ENCODE measurements at regions not wholly inside any gene's neighbourhood (a gene's known extent, or its start where the extent isn't known, plus 50 kb on each side); places are given as distances from the start of the nearest gene placed in this dataset.

GRCh38 chr18:10285283-10285640 is 169.2 kb upstream of the APCDD1 start:
- no peaks in the 10 kb centered on the region for H3K4me1 Mint-ChIP-seq (ENCODE audit: low read depth)
- H3K27me3 Mint-ChIP-seq (ENCODE audit: low read depth) = no peaks in the 10 kb centered on the region
- DNase-seq (ENCODE audit: low spot score) = no peak
- no peak overlapping the region for H3K4me3 Mint-ChIP-seq (ENCODE audit: low read depth)
- H3K9me3 Mint-ChIP-seq = no peaks in the 10 kb centered on the region
- H3K36me3 Mint-ChIP-seq (ENCODE audit: low read depth) = no peaks in the 10 kb centered on the region
- H3K27ac Mint-ChIP-seq = no peak overlapping the region
- intact Hi-C loops (cut with micrococcal nuclease) = no loop called here

- Mint-ChIP-seq H3K36me3 (ENCODE audit: low read depth) (no peaks in the 10 kb centered on the region), H3K9me3 (no peaks in the 10 kb centered on the region), H3K27me3 (ENCODE audit: low read depth) (no peaks in the 10 kb centered on the region), H3K27ac (no peak overlapping the region), H3K4me1 (ENCODE audit: low read depth) (no peaks in the 10 kb centered on the region), H3K4me3 (ENCODE audit: low read depth) (no peak overlapping the region)
- intact Hi-C loops (cut with micrococcal nuclease) = no loop called here
- no peak for DNase-seq (ENCODE audit: low spot score)
Measured at GRCh38 chr18:10286580-10287150, 167.8 kb upstream of the APCDD1 start.

DNA sequence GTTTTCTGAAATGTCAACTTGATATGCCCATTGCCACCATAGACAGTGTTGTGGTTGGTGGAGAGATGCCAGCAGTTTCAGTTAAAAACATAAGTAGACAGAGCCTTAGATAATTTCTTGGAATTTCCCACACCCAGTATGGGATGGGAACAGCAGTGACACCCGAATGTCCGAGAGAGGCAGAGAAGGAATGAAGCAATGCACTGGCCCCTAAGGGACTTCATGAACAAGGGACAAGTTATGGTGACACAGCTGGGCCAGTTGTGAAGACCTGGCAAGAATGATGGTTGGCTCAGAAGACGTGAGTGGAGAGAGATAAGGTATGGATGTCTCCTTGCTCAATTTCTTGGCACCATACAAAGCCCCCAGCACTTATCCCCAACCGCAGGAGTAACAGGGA is 165.2 kb upstream of the APCDD1 start:
- no peak for DNase-seq (ENCODE audit: low spot score)
- Mint-ChIP-seq H3K4me1 (ENCODE audit: low read depth) (no peaks in the 10 kb centered on the region), H3K36me3 (ENCODE audit: low read depth) (no peaks in the 10 kb centered on the region), H3K27me3 (ENCODE audit: low read depth) (no peaks in the 10 kb centered on the region), H3K27ac (no peak overlapping the region), H3K4me3 (ENCODE audit: low read depth) (no peak overlapping the region), H3K9me3 (no peaks in the 10 kb centered on the region)
- intact Hi-C loops (cut with micrococcal nuclease) = no loop called here

GRCh38 chr18:10289951-10290637 is 164.3 kb upstream of the APCDD1 start:
- intact Hi-C loops (cut with micrococcal nuclease) = no loop called here
- H3K9me3 Mint-ChIP-seq = no peaks in the 10 kb centered on the region
- no peak for DNase-seq (ENCODE audit: low spot score)
- no peaks in the 10 kb centered on the region for H3K36me3 Mint-ChIP-seq (ENCODE audit: low read depth)
- H3K27ac Mint-ChIP-seq = no peak overlapping the region
- H3K4me1 Mint-ChIP-seq (ENCODE audit: low read depth) = no peaks in the 10 kb centered on the region
- H3K27me3 Mint-ChIP-seq (ENCODE audit: low read depth) = no peaks in the 10 kb centered on the region
- no peak overlapping the region for H3K4me3 Mint-ChIP-seq (ENCODE audit: low read depth)

DNA sequence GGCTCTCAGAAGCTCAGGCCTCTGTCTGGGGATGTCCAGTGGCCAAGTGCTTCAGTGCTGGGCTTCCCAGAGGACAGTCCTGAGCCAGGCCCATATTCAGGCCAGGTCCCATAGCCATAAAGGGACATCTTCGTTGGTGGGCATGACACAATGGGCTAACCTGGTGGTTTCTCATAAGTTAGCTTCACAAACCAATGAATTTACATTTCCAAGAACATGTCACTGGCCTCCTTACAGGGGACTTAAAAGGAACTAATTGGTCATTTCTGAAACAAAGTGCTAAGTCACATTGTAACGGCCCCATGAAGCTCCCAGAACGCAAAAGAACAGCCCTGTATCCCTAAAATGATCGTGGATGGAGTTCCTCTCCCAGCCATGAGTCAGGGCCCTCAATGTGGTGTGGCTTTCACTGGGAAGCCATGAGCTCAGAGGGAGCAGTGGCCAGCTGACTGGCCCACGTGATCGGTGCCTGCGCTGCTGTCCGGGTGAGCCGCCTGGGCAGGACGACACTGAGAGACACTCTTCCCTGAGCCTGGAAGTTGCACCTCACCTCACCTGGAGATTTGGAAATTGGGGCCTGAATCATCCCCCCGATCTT is 163.7 kb upstream of the APCDD1 start:
- H3K4me3 Mint-ChIP-seq (ENCODE audit: low read depth) = no peak overlapping the region
- intact Hi-C loops (cut with micrococcal nuclease) = no loop called here
- no peaks in the 10 kb centered on the region for H3K27me3 Mint-ChIP-seq (ENCODE audit: low read depth)
- H3K27ac Mint-ChIP-seq = no peak overlapping the region
- no peaks in the 10 kb centered on the region for H3K9me3 Mint-ChIP-seq
- no peak for DNase-seq (ENCODE audit: low spot score)
- H3K36me3 Mint-ChIP-seq (ENCODE audit: low read depth) = no peaks in the 10 kb centered on the region
- H3K4me1 Mint-ChIP-seq (ENCODE audit: low read depth) = no peaks in the 10 kb centered on the region

- no peaks in the 10 kb centered on the region for H3K4me1 Mint-ChIP-seq (ENCODE audit: low read depth)
Measured at GRCh38 chr18:10291568-10291981, 162.9 kb upstream of the APCDD1 start.

DNA sequence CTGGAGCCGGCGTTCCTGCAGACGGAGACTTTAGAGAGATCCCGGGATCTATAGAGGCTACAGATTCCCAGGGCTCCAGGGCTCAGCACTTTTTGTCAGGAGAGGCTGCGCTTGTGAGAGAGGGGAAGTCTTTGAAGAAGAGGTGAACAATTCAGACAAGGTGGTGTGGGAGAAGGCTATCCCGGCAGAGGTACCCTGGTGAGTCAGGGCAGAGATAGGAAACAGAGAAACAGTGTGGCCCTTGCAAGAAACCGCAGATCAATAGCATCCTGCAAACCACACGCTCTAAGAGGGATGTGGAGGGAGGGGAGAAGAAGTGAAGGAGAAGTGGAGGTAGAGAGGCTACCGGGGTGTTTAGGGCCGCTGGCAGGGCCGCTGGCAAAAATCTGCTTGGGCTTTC is 160.5 kb upstream of the APCDD1 start:
- Mint-ChIP-seq H3K36me3 (ENCODE audit: low read depth) (no peaks in the 10 kb centered on the region), H3K4me3 (ENCODE audit: low read depth) (no peak overlapping the region), H3K4me1 (ENCODE audit: low read depth) (no peaks in the 10 kb centered on the region), H3K9me3 (no peaks in the 10 kb centered on the region), H3K27ac (no peak overlapping the region), H3K27me3 (ENCODE audit: low read depth) (no peaks in the 10 kb centered on the region)
- intact Hi-C loops (cut with micrococcal nuclease) = no loop called here
- no peak for DNase-seq (ENCODE audit: low spot score)

More at GRCh38 chr18:10291568-10291981, 162.9 kb upstream of the APCDD1 start:
- no peaks in the 10 kb centered on the region for H3K36me3 Mint-ChIP-seq (ENCODE audit: low read depth)
- no peaks in the 10 kb centered on the region for H3K9me3 Mint-ChIP-seq
- H3K27ac Mint-ChIP-seq = no peak overlapping the region
- no peak for DNase-seq (ENCODE audit: low spot score)
- H3K27me3 Mint-ChIP-seq (ENCODE audit: low read depth) = no peaks in the 10 kb centered on the region
- H3K4me3 Mint-ChIP-seq (ENCODE audit: low read depth) = no peak overlapping the region
- intact Hi-C loops (cut with micrococcal nuclease) = no loop called here

GRCh38 chr18:10295751-10296150 is 158.7 kb upstream of the APCDD1 start:
- no peak for DNase-seq (ENCODE audit: low spot score)
- Mint-ChIP-seq H3K4me1 (ENCODE audit: low read depth) (no peaks in the 10 kb centered on the region), H3K36me3 (ENCODE audit: low read depth) (no peaks in the 10 kb centered on the region), H3K27ac (no peak overlapping the region), H3K27me3 (ENCODE audit: low read depth) (no peaks in the 10 kb centered on the region), H3K4me3 (ENCODE audit: low read depth) (no peak overlapping the region), H3K9me3 (no peaks in the 10 kb centered on the region)
- intact Hi-C loops (cut with micrococcal nuclease) = no loop called here

GRCh38 chr18:10296491-10296890 is 157.9 kb upstream of the APCDD1 start:
- H3K4me3 Mint-ChIP-seq (ENCODE audit: low read depth) = no peak overlapping the region
- H3K4me1 Mint-ChIP-seq (ENCODE audit: low read depth) = no peaks in the 10 kb centered on the region
- H3K27me3 Mint-ChIP-seq (ENCODE audit: low read depth) = no peaks in the 10 kb centered on the region
- no peak overlapping the region for H3K27ac Mint-ChIP-seq
- H3K36me3 Mint-ChIP-seq (ENCODE audit: low read depth) = no peaks in the 10 kb centered on the region
- no peak for DNase-seq (ENCODE audit: low spot score)
- no peaks in the 10 kb centered on the region for H3K9me3 Mint-ChIP-seq
- intact Hi-C loops (cut with micrococcal nuclease) = no loop called here

DNA sequence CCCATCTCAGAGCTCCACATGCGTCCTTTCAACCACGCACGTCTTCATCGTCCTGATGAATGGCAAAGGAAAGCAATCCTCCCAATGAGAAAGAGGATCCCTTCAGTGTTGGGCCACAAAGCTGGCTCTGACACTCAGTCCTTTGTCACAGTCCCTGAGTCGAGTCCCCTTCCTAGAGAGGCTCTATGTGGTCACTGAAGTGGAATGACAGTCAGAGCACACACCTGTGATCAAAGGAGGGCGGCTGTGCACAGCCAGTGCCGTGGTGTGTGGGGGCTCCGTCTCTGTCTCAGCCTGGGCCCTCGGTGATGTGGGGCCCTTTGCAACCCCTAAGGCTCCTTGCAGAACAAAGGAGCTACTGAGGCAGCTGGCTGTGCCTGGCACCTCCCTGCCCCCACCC is 157.3 kb upstream of the APCDD1 start:
- no peaks in the 10 kb centered on the region for H3K4me1 Mint-ChIP-seq (ENCODE audit: low read depth)

DNA sequence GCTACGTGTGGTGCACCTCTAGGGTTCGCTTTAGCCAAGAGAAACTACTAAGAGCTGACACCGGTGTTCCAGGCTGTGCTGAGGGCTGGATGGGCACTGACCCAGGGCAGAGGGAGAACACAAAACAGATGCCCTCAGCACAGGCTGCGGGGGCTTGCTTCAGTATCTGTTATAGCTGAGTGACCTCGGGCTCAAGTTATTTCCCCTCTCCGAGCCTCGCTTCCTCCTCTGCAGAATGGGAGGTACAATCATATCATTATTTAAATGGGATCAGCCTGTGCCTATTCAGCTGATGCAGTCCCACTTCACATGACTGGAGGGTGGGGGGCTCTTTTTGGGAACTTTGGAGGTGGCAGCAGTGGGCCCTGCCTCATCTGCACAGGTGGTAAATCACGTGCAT is 156.1 kb upstream of the APCDD1 start:
- DNase-seq (ENCODE audit: low spot score) = no peak
- no peaks in the 10 kb centered on the region for H3K4me1 Mint-ChIP-seq (ENCODE audit: low read depth)
- H3K36me3 Mint-ChIP-seq (ENCODE audit: low read depth) = no peaks in the 10 kb centered on the region
- no peaks in the 10 kb centered on the region for H3K9me3 Mint-ChIP-seq
- H3K27me3 Mint-ChIP-seq (ENCODE audit: low read depth) = no peaks in the 10 kb centered on the region
- no peak overlapping the region for H3K4me3 Mint-ChIP-seq (ENCODE audit: low read depth)
- no peak overlapping the region for H3K27ac Mint-ChIP-seq
- intact Hi-C loops (cut with micrococcal nuclease) = no loop called here

More for the DNA sequence above, 157.3 kb upstream of the APCDD1 start:
- H3K9me3 Mint-ChIP-seq = no peaks in the 10 kb centered on the region
- no peaks in the 10 kb centered on the region for H3K27me3 Mint-ChIP-seq (ENCODE audit: low read depth)
- no peaks in the 10 kb centered on the region for H3K36me3 Mint-ChIP-seq (ENCODE audit: low read depth)
- intact Hi-C loops (cut with micrococcal nuclease) = no loop called here
- H3K27ac Mint-ChIP-seq = no peak overlapping the region
- no peak overlapping the region for H3K4me3 Mint-ChIP-seq (ENCODE audit: low read depth)
- no peak for DNase-seq (ENCODE audit: low spot score)

DNA sequence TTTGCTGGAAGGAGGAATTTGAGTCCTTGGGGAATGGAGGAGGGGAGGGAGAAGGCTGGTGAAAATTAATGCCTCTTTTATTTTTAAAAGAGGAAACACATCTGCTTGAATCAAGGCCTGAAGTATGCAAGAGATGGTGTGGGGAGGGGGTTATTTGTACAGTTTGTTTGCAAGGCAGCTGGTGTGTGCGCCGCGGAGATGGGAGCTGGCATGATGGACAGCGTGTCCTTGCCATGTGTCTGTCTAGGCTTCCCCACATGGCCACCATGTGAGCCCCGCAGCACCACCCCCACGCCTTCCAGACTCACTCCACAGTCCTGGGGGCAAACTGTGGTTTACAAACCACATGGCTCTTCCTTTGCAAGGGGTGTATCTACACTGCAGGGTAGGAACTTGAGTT is 154.8 kb upstream of the APCDD1 start:
- Mint-ChIP-seq H3K27ac (no peak overlapping the region), H3K36me3 (ENCODE audit: low read depth) (no peaks in the 10 kb centered on the region), H3K4me1 (ENCODE audit: low read depth) (no peaks in the 10 kb centered on the region), H3K9me3 (no peaks in the 10 kb centered on the region), H3K4me3 (ENCODE audit: low read depth) (no peak overlapping the region), H3K27me3 (ENCODE audit: low read depth) (no peaks in the 10 kb centered on the region)
- DNase-seq (ENCODE audit: low spot score) = no peak
- intact Hi-C loops (cut with micrococcal nuclease) = no loop called here

DNA sequence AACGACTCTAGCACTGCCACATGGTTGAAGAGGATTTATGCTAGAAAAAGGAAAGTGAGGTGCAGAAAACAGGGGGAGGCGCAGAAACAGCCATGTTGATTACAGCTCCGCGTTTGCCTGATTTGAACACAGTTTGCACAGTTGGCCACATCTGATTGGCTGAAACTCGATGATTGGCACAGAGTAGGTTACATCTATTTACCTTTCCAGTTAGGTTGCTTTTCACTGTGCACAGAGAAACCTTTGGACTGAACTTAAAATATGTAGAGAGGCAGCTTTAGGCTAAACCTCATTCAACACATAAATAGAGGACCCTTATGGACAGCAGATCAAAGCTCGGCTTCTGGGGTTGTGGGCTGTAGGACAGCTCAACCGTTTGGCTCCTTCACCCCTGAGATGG is 153.7 kb upstream of the APCDD1 start:
- Mint-ChIP-seq H3K27ac (no peak overlapping the region), H3K36me3 (ENCODE audit: low read depth) (no peaks in the 10 kb centered on the region), H3K27me3 (ENCODE audit: low read depth) (no peaks in the 10 kb centered on the region), H3K4me1 (ENCODE audit: low read depth) (no peaks in the 10 kb centered on the region), H3K9me3 (no peaks in the 10 kb centered on the region), H3K4me3 (ENCODE audit: low read depth) (no peak overlapping the region)
- intact Hi-C loops (cut with micrococcal nuclease) = no loop called here
- no peak for DNase-seq (ENCODE audit: low spot score)
